NCI-H1417 (cell line): ENCODE measurements at regions not wholly inside any gene's neighbourhood (a gene's known extent, or its start where the extent isn't known, plus 50 kb on each side); places are given as distances from the start of the nearest gene placed in this dataset.
"Not testable (repeated sequence)": the region's sequence is repeated elsewhere in the genome, so short reads cannot be mapped to it uniquely, and the experiment has no call there.

Source experiments
- DNase-seq, 3 experiments: peaks; one replicate each; lab custom pipeline; 2025; lab: John Stamatoyannopoulos, UW

- DNase-seq, result not testable (repeated sequence)
Measured at GRCh38 chr14:59006179-59006578, 182.3 kb upstream of the DAAM1 start.

GRCh38 chr14:59009967-59010366 is 178.5 kb upstream of the DAAM1 start:
- DNase-seq, result no peak

DNA sequence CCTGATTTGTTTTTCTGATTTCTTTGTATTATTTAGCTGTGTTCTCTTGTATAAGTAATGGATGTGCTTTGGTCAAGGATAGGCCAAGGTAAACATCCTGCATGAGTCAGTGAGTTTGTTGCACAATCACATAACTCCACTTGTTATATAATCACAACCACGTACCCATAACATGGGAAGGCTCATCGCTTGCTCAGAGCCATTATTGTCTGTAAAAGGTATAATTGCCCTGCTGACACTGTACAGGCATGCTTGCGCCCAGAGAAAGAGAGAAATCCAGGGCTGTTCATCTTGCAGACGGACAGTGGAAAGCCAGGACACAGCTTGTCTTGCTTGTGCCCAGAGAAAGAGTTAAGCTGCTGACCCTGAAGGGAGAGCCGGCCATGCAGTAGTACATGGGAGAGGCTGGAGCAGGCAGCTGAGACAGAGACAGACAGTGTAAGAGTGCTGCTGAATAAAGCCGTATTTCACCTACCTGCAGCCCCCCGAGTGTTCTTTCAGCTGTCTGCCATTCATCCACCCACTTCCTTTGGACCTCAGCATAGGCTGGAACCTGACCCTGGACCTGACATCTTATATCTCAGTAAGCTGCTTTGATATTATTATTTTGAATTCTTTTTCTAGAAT is 174.7 kb upstream of the DAAM1 start:
- DNase-seq, result no peak

- no peak for DNase-seq
Measured at GRCh38 chr14:59015482-59015881, 173.0 kb upstream of the DAAM1 start.

DNA sequence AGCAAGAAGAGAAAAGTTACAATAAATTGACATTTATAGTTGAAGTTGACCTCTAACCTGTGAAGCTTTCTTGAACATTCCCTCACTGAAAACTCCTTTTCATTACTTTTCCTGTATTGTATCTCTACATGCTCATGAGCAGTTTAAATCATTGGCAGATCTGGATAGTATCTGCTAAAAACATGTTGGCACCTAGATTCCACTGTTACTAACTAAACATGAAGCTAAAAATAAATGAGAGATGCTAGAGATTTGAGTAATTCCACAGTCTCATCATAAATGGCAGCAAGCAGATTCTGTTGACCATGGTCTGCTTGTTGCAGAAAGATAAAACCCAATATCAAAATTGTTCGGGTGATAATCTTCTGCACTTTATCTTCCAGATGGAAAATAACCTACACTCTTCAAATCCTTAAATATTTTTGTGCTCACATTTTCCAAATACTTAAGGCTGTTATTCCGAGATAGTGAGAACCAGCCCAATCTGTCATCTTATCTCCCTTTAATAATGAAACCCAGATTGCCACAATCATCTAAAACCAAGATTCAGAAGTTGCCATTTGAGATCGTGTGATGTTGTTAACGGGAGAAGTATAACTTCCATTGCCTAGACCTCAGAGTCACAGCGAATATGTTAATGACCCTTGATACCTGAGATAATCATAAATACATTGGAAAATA is 171.0 kb upstream of the DAAM1 start:
- no peak for DNase-seq

DNA sequence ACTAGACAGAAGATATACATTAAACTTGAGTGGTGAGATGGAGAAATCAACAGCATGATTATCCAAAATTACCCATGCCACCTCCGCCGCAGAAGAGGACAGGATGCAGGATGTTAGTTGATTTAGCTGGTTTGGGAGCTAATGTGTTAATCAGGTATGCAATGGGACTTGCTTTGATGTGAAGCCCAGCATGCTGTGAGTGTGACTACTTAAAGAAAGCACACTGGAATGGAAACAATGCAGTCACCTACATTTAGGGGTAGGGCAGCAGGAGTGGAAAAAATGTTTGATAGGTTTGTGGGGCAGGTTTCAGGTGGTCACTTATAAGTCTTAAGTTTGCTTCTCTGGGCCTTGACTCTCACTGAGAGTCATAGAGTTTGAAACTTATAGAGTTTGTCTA is 170.0 kb upstream of the DAAM1 start:
- no peak for DNase-seq

DNA sequence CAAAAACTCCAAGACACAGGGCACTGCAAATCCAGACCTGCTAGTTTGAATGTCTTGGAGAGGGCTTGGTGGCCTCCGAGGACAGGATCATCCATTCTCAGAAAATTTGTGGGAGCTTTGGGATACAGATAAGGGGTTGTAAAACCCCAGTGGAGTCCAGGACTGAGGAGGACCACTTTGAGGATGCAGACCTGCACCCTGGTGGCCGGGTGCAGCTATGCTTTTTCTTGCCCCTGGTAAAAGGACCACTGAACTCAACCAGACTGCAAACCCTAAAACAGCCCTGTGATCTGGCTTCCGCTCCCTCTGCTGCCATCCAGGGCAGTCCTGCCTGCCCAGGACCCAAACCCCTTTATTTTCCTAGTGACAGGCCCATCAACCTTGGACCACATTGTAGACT is 169.5 kb upstream of the DAAM1 start:
- no peak for DNase-seq

DNA sequence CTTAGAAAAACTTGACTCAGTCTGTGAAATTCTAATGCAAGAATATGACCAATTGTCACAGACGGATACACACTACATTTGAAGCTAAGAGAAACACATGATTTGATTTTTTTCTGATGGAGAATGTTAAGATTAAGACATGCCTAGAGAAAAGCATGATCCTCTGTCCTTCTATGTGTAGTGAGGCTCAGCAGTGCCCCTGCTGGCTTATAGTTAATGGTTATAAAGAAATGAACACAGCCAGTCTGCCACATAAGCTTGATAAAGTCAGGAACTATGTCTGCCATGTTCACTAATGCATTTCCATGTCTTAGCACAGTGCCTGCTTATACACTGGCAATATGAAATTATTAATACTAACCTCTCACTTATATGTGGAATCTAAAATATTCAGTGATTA is 168.1 kb upstream of the DAAM1 start:
- DNase-seq, result peak in 2 of 3 experiments; percentile 4 to 14

DNA sequence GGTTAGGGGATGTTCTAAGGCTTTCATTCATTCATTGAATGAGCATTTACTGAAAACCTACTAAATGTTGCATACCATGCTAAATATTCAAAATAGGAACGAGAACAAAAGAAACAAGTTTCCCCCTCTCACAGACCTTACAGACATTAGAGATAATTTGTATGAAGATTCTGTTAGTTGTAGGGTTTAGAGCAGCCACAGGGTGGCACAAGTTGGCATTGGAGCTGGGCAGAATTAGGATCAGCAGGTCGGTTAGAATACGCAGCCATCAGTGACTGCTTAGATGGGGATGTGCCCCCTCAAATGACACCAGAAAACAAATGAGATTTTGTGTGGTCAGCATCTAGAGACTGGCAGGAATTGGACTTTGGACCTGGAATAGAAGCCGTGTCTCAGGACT is 166.3 kb upstream of the DAAM1 start:
- no peak for DNase-seq

DNA sequence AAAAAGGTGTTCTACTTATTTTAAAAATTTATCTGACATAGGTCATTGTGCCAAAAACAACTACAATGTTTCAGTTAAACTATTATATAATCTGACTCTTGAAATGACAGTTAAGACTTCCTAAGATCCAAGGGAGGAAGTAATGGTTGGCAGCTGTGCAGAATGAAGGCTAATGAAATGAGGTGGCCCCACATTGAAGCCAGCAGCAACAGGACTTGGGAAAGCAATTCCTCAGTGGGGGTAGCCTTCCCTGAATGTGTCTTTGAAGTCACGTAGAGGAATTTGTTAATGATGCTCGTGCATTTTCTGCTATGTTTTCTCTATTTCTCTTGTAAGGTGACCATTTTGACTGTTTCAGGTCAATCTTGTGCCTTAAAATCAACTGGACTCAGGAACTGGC is 162.4 kb upstream of the DAAM1 start:
- no peak for DNase-seq

GRCh38 chr14:59026640-59027039 is 161.8 kb upstream of the DAAM1 start:
- DNase-seq, result not testable (repeated sequence)

GRCh38 chr14:59028476-59029202 is 159.8 kb upstream of the DAAM1 start:
- DNase-seq, result peak; percentile 63 to 90 (median 68)

DNA sequence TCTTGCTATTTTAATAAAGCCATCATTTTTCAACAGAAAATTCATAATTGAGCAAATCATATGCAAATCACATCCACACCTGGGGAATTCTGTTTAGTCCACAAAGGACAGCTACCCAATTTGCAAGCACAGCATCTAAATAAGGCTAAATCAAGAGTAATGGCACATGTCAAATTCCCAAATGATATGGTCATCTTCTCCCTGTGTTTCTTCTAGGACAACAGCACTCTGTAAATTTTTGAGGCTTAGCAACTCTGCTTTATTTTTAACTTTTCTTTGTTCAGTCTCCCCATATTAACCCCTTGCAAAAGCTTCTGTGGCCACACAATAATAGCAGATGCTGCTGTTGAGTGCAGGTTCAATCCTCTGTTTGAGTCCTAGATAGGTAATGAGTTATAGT is 155.6 kb upstream of the DAAM1 start:
- DNase-seq, result no peak

DNA sequence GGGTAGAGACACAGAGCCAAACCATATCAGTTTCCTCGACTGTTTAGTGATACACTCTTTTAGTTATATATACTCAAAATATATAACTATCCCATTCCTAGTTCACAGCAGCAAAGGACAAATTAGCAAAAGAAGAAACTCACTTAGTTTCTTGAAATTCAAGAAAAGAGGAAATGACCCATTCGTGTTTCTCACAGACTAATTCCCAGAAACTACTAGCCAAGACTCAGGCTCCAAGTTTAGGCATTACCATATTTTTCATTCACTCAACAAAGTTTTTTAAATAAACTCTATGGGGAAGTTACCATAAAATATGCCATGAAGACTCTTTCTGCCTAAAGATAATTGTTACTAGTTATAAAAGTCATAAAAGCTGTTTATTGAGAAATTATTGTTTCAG is 152.3 kb upstream of the DAAM1 start:
- no peak for DNase-seq

DNA sequence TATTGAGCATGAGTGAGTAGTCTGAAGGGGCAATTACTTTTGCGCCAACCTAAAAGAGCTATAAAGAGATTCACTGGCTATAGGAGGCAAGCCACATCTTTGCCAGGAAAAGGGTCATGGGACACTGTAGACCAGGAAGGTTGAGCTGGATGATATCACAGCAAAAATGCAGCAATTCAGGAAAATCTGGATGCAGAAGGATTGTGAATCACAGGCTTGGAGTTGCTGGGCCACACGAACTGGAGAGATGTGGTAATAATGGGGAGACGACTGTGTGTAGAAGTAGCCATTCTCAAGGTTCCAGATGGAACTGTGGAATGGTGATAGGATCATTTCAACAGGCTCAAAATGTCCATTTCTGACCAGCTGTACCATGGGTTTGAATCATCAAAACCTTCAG is 151.4 kb upstream of the DAAM1 start:
- DNase-seq, result peak in 1 of 3 experiments; percentile 34

- no peak for DNase-seq
Measured at GRCh38 chr14:59037620-59038019, 150.8 kb upstream of the DAAM1 start.

GRCh38 chr14:59038746-59039145 is 149.7 kb upstream of the DAAM1 start:
- DNase-seq, result no peak

DNA sequence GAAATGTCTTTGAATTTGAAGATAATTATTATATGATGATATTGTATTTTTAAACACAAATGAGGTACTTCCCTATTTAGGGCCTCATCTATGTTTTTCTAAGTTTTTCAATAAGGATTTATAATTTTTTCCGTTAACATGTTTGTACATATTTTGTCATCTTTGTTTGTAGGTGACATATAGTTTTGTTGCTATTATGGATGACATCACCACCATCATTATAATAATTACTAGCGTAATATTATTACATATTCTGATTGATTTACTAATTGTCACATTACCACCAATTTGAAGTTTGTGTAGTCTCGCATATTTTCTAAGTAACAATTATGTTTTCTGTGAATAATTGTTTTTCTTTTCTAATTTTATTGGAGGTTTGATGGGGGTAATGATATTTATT is 147.2 kb upstream of the DAAM1 start:
- DNase-seq, result no peak

GRCh38 chr14:59044707-59045106 is 143.8 kb upstream of the DAAM1 start:
- DNase-seq, result no peak

GRCh38 chr14:59046746-59047145 is 141.7 kb upstream of the DAAM1 start:
- DNase-seq, result no peak

DNA sequence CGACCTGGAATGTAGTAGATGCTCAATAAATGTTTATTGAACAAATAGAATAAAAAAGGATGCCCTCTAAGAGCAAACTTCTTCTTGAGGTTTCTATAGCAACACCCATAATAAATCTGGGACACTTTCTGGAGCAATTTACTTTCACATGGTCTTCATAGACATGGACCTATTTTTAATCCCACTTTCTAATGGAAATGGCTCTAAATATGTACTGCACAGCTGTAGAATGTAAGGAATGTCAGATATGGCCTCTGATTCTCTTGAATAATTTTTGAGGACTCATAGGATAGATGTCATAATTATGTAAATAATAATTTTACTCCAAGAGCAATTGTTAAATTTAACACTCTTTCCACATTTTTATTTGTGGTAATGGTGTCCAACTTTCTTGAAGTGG is 133.5 kb upstream of the DAAM1 start:
- no peak for DNase-seq

DNA sequence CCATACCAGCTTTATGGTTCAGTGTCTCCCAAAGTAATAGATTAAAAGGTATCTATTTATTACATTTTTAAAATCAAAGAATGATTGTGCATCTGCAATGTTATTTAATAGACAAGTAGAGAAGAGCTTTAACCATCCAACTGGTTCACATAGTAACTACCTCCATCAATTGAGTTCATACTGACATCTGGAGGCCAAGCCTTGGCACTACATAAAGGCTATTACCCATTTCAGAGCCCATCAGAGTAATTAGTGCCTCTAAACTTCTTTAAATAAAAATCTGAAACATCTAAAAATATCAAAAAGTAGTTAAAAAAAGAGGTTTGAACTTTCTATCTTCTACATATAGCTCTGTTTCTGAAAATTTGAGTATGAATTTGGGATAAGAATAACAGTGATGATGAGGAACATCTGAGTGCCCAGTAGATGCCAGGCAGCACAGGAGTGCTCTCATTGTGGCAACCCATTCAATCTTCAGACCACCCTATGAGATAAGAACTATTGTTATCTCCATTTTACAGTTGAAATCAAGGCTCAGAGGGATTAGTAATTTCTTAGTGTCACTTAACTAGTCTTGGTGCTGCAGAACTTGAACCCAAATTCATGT is 132.9 kb upstream of the DAAM1 start:
- DNase-seq, result peak; percentile 27 to 78 (median 72)

DNA sequence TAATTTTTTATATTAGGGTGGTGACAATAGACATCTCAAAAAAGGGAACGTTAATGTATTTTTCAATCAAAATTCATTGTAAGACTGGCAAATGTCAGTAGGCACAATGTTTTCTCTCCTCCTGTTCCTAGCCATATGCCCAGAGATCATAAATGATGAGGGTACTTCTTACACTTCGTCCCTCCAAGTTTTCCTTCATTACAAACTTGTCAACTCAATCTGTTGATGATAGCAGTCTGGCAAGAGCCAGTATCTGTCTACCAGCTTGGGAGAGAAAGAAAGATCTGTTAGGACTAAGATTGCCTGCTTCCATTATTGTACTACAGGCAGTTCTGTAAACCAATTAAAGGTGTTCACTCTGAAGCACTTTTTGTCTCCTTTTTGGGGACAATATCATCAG is 130.9 kb upstream of the DAAM1 start:
- DNase-seq, result no peak
